ENCODE measurements at regions not wholly inside any gene's neighbourhood (a gene's known extent, or its start where the extent isn't known, plus 50 kb on each side); places are given as distances from the start of the nearest gene placed in this dataset.

DNA sequence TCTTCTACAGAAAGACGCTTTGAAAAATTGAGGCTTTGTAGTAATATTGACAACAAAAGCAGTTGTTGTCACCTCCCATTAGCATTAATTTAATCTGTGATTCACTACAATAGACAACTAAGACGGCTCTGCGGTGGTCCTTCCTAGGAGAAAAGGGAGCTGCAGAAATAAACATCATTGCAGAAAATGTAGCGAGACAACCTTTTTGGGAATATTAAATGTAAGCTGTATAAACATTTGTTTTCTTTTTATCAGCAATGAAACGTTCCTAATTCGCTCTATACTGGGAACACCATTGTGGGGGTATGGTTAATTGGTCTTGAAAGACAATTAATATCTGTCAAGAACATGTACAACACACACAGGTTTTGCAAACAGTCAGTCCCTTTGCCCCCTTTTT, 583.3 kb upstream of the TENM3 start:
- no peak overlapping the region for H2BK15ac ChIP-seq (ENCODE audit: low read depth, low read length)
- POLR2A ChIA-PET (ENCODE audit: unreplicated experiment): no interaction called here
- no peak overlapping the region for H2BK120ac ChIP-seq (ENCODE audit: low read depth, low read length)
- H3K23ac ChIP-seq (ENCODE audit: low read depth, low read length): no peak overlapping the region
- no peak overlapping the region for H2BK5ac ChIP-seq (ENCODE audit: low read depth, low read length, poor library complexity, severe bottlenecking)
- dilution Hi-C loops (cut with HindIII; ENCODE audit: low sequenced_read_pairs, unreplicated experiment) (no loop called here), in situ Hi-C loops (cut with MboI; ENCODE audit: low sequenced_read_pairs) (no loop called here), intact Hi-C loops (cut with micrococcal nuclease) (no loop called here)
- no peak overlapping the region for H3K56ac ChIP-seq (ENCODE audit: extremely low read depth, insufficient read depth, low read length)
- ATAC-seq (ENCODE audit: low read depth) (no peak), DNase-seq (no peak)
- H3K9ac ChIP-seq (ENCODE audit: low read depth, low read length): no peak overlapping the region
- no peak overlapping the region for H3K27ac ChIP-seq (ENCODE audit: insufficient read depth, low read length)
- H3K36me3 ChIP-seq (ENCODE audit: control insufficient read depth, insufficient read depth, low read length): no peaks in the 10 kb centered on the region
- no peak overlapping the region for H4K5ac ChIP-seq (ENCODE audit: low read depth, low read length)
- no peaks in the 10 kb centered on the region; the same call in 1 of the 2 replicates for H3K9me1 ChIP-seq (ENCODE audit: insufficient read depth, low read length)
- H4K20me1 ChIP-seq (ENCODE audit: insufficient read depth, low read length): no peaks in the 10 kb centered on the region
- H3K4ac ChIP-seq (ENCODE audit: low read depth, low read length): no peak overlapping the region
- H3K4me2 ChIP-seq (ENCODE audit: low read depth, low read length): no peak overlapping the region
- H3K18ac ChIP-seq (ENCODE audit: low read depth, low read length): no peak overlapping the region
- no peak overlapping the region for H2AK5ac ChIP-seq (ENCODE audit: low read depth, low read length)
- H4K8ac ChIP-seq (ENCODE audit: low read depth in 2 of 2, low read length in 2 of 2): no peak overlapping the region
- H3K9me3 ChIP-seq (ENCODE audit: control insufficient read depth, insufficient read depth, low read length): no peaks in the 10 kb centered on the region
- TF ChIP-seq RCOR1 (IDR thresholded peaks at IDR 0.05; ENCODE audit: insufficient replicate concordance, low read length): no peak
- no peak for TF ChIP-seq RAD21 (IDR thresholded peaks at IDR 0.05; ENCODE audit: low read length)
- TF ChIP-seq, protein P1, sequence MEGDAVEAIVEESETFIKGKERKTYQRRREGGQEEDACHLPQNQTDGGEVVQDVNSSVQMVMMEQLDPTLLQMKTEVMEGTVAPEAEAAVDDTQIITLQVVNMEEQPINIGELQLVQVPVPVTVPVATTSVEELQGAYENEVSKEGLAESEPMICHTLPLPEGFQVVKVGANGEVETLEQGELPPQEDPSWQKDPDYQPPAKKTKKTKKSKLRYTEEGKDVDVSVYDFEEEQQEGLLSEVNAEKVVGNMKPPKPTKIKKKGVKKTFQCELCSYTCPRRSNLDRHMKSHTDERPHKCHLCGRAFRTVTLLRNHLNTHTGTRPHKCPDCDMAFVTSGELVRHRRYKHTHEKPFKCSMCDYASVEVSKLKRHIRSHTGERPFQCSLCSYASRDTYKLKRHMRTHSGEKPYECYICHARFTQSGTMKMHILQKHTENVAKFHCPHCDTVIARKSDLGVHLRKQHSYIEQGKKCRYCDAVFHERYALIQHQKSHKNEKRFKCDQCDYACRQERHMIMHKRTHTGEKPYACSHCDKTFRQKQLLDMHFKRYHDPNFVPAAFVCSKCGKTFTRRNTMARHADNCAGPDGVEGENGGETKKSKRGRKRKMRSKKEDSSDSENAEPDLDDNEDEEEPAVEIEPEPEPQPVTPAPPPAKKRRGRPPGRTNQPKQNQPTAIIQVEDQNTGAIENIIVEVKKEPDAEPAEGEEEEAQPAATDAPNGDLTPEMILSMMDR (conservative IDR thresholded peaks at IDR 0.05; ENCODE audit: low read depth, low read length): no peak
- no peak for TF ChIP-seq NFE2L2 (IDR thresholded peaks at IDR 0.05; ENCODE audit: low read depth, low read length)
- no peak for TF ChIP-seq MAZ (IDR thresholded peaks at IDR 0.05; ENCODE audit: borderline replicate concordance, low read depth, low read length)
- TF ChIP-seq RFX5 (IDR thresholded peaks at IDR 0.05; ENCODE audit: low read depth, low read length): no peak
- no peak for TF ChIP-seq BHLHE40 (IDR thresholded peaks at IDR 0.05; ENCODE audit: low read depth, low read length)
- TF ChIP-seq CHD1 (IDR thresholded peaks at IDR 0.05; ENCODE audit: low read depth, low read length): no peak
- no peak for TF ChIP-seq MXI1 (IDR thresholded peaks at IDR 0.05; ENCODE audit: borderline replicate concordance, low read depth, low read length)
- no peak for TF ChIP-seq ELK1 (IDR thresholded peaks at IDR 0.05; ENCODE audit: borderline replicate concordance, low read depth, low read length)
- TF ChIP-seq, protein P2, sequence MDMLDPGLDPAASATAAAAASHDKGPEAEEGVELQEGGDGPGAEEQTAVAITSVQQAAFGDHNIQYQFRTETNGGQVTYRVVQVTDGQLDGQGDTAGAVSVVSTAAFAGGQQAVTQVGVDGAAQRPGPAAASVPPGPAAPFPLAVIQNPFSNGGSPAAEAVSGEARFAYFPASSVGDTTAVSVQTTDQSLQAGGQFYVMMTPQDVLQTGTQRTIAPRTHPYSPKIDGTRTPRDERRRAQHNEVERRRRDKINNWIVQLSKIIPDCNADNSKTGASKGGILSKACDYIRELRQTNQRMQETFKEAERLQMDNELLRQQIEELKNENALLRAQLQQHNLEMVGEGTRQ (IDR thresholded peaks at IDR 0.05; ENCODE audit: low read depth, low read length): no peak
- TF ChIP-seq FOS (IDR thresholded peaks at IDR 0.05; ENCODE audit: low read depth, low read length): no peak
- TF ChIP-seq SMC3 (IDR thresholded peaks at IDR 0.05; ENCODE audit: low read depth, low read length): no peak
- TF ChIP-seq POLR2A (IDR thresholded peaks at IDR 0.05; ENCODE audit: low read depth, low read length): no peak
- TF ChIP-seq CEBPB (IDR thresholded peaks at IDR 0.05; ENCODE audit: low read depth, low read length): no peak
- TF ChIP-seq MAFK (IDR thresholded peaks at IDR 0.05; ENCODE audit: low read depth, low read length): no peak
- no TSS peak for BruUV-seq (replicated peaks)
- H4K91ac ChIP-seq (ENCODE audit: insufficient read depth, low read depth, low read length): no peak overlapping the region
- no peaks in the 10 kb centered on the region for H3K79me1 ChIP-seq (ENCODE audit: low read depth in 1 of 2, low read length in 2 of 2)
- peaks cover 2% of the 10 kb centered on the region for H3K4me1 ChIP-seq (ENCODE audit: control insufficient read depth, insufficient read depth, low read length)
- CTCF ChIA-PET: interaction anchor here (1.3 kb wide), 1 partner anchor 22 kb away, joined by 3 read pairs; no protein-coding TSS in a partner anchor
- no peak overlapping the region for H2BK20ac ChIP-seq (ENCODE audit: low read depth, low read length)
- no peak overlapping the region for H3K4me3 ChIP-seq (ENCODE audit: insufficient read depth, low read depth, low read length)
- no peak overlapping the region for H3K14ac ChIP-seq (replicated peaks; ENCODE audit: low read depth, low read length)
- no peak overlapping the region for H2AFZ ChIP-seq (replicated peaks; ENCODE audit: low read length, poor library complexity)
- H2AK9ac ChIP-seq (replicated peaks; ENCODE audit: low read depth, low read length, poor library complexity): no peak overlapping the region
- WGBS, 2 experiments (ENCODE audit: extremely low coverage in 2 of 2, insufficient read length in 1 of 2): no CpG with 5 or more reads among the region's 6 CpGs
- H3K27me3 ChIP-seq (ENCODE audit: control insufficient read depth, insufficient read depth, low read length): no peaks in the 10 kb centered on the region

Measured in IMR-90 (cell line).